ENCODE measurements at regions not wholly inside any gene's neighbourhood (a gene's known extent, or its start where the extent isn't known, plus 50 kb on each side); places are given as distances from the start of the nearest gene placed in this dataset.

GRCh38 chr4:164154416-164154815, 599.5 kb upstream of the SMIM31 start:
- TF ChIP-seq ZNF549 (tag by site-specific recombination; IDR thresholded peaks at IDR 0.05) (no peak), TCF7L2 (IDR thresholded peaks at IDR 0.05; ENCODE audit: borderline replicate concordance, low read depth, low read length) (no peak), CTCF (tag by site-specific recombination; IDR thresholded peaks at IDR 0.05) (no peak), ZNF169 (tag by site-specific recombination; IDR thresholded peaks at IDR 0.05) (no peak), BCL11A (tag by site-specific recombination; IDR thresholded peaks at IDR 0.05; ENCODE audit: low read depth) (no peak), ZBTB26 (tag by site-specific recombination; optimal IDR thresholded peaks at IDR 0.05) (no peak), ZNF398 (tag by site-specific recombination; IDR thresholded peaks at IDR 0.05) (no peak)
